HepG2 (cell line): ENCODE measurements at regions not wholly inside any gene's neighbourhood (a gene's known extent, or its start where the extent isn't known, plus 50 kb on each side); places are given as distances from the start of the nearest gene placed in this dataset.
A peak's percentile ranks its signal among the peaks of the same experiment; 100 is the strongest.

Source experiments
- ATAC-seq: fragments of 200-7000 bp; cut with Tn5 transposase; 3 replicates; pipeline ENCODE4 v1.9.1; 2020; ENCODE audit warnings: mild to moderate bottlenecking, moderate library complexity
- BruUV-seq: library from RNA; stranded (reverse); fragments of 400-500 nt; replicated peaks from 2 replicates; lab custom pipeline; 2021; lab: Mats Ljungman, UMichigan
- CTCF ChIA-PET: fragments of 300-600 bp; formaldehyde crosslinking; extraction: SDS; loops from one replicate; lab custom pipeline; 2021; ENCODE audit warnings: low total read pairs, inconsistent platforms, low intra/inter-chr PET ratio; lab: Yijun Ruan, JAX
- POLR2A ChIA-PET: fragments of 350-600 bp; sonication (Branson Sonifier 250); formaldehyde crosslinking; loops from one replicate; lab custom pipeline; 2020; ENCODE audit warnings: antibody characterized with exemption, inconsistent platforms; lab: Yijun Ruan, JAX
- DNase-seq: peaks from one replicate; pipeline ENCODE4 v3.0.0-alpha.2; 2015; ENCODE audit warnings: low spot score
- FAIRE-seq: peaks from 3 replicates; lab custom pipeline; 2011; peaks lifted over from hg19 to GRCh38; lab: Jason Lieb, UNC
- H2AFZ ChIP-seq: one replicate; pipeline ENCODE4 v1.6.1; 2011; ENCODE audit warnings: low read length, inconsistent platforms
- H3K27ac ChIP-seq: fragments of 300-600 bp; 3 replicates; pipeline ENCODE4 v1.8.0; 2011; ENCODE audit warnings: mixed run types, mild to moderate bottlenecking, mixed read lengths, low read length, inconsistent platforms; ENCODE audit not compliant: insufficient read depth; ENCODE audit errors: extremely low read length
- H3K27me3 ChIP-seq, 2 experiments: fragments of 200-600 bp in 1 of 2; 2 replicates in 1 of 2; 3 replicates in 1 of 2; pipeline versions ENCODE4 v1.6.0 to v1.8.0; 2011; ENCODE audit warnings: low read length in 2 of 2, mild to moderate bottlenecking in 2 of 2, moderate library complexity in 2 of 2, inconsistent platforms in 1 of 2; ENCODE audit not compliant: insufficient read depth in 2 of 2, control insufficient read depth in 1 of 2
- H3K36me3 ChIP-seq, 2 experiments: fragments of 200-600 bp in 1 of 2; replicated peaks in 1 of 2; 2 replicates in 1 of 2; 3 replicates in 1 of 2; pipeline versions ENCODE4 v1.5.1 to v1.8.0; 2011; ENCODE audit warnings: low read length in 2 of 2, inconsistent platforms in 1 of 2; ENCODE audit not compliant: insufficient read depth in 2 of 2, control insufficient read depth in 1 of 2
- H3K4me1 ChIP-seq: 2 replicates; pipeline ENCODE4 v1.5.1; 2012; ENCODE audit warnings: low read length, inconsistent platforms; ENCODE audit not compliant: insufficient read depth
- H3K4me2 ChIP-seq: 2 replicates; pipeline ENCODE4 v1.6.0; 2011; ENCODE audit warnings: low read depth, low read length, inconsistent platforms
- H3K4me3 ChIP-seq, 3 experiments: fragments of 200-600 bp in 1 of 3; sonication (generic), shearing (Covaris generic) in 1 of 3; replicated peaks in 1 of 3; 2 replicates each; pipeline ENCODE4 v1.5.1; 2011 to 2016; ENCODE audit warnings: low read length in 3 of 3, inconsistent platforms in 2 of 3, low read depth in 2 of 3, mild to moderate bottlenecking in 2 of 3, control low read depth in 1 of 3, mixed read lengths in 1 of 3; ENCODE audit not compliant: insufficient read depth in 1 of 3
- H3K79me2 ChIP-seq: one replicate; pipeline ENCODE4 v1.6.1; 2011; ENCODE audit warnings: low read length, inconsistent platforms; ENCODE audit not compliant: insufficient read depth
- H3K9ac ChIP-seq: 2 replicates; pipeline ENCODE4 v1.6.0; 2011; ENCODE audit warnings: mild to moderate bottlenecking, low read depth, low read length, inconsistent platforms; ENCODE audit not compliant: insufficient read depth
- H3K9me3 ChIP-seq: 2 replicates; pipeline ENCODE4 v1.5.1; 2012; ENCODE audit warnings: mild to moderate bottlenecking, low read length
- H4K20me1 ChIP-seq: 2 replicates; pipeline ENCODE4 v1.6.0; 2011; ENCODE audit warnings: inconsistent platforms, mild to moderate bottlenecking, low read length, moderate library complexity; ENCODE audit not compliant: insufficient read depth
- CREBL2 ChIP-seq: sonication (generic); formaldehyde crosslinking; IDR thresholded peaks from 2 replicates; pipeline ENCODE4 v1.8.1; 2023; ENCODE audit warnings: missing genetic modification reagents, mild to moderate bottlenecking, borderline replicate concordance
- DDIT3 ChIP-seq: sonication (generic); formaldehyde crosslinking; IDR thresholded peaks from 2 replicates; pipeline ENCODE4 v1.4.0; 2020; ENCODE audit warnings: mild to moderate bottlenecking, missing genetic modification reagents
- GLMP ChIP-seq: sonication (generic); formaldehyde crosslinking; IDR thresholded peaks from 2 replicates; pipeline ENCODE4 v1.9.0; 2021; ENCODE audit warnings: missing genetic modification reagents, mild to moderate bottlenecking, borderline replicate concordance
- MAFK ChIP-seq, 2 experiments: IDR thresholded peaks in 1 of 2; conservative IDR thresholded peaks in 1 of 2; 2 replicates each; pipeline ENCODE4 v1.6.1; 2011; ENCODE audit warnings: improper control_type of control experiment in 2 of 2, low read length in 2 of 2
- NFE2L2 ChIP-seq: fragments of 150-350 bp; IDR thresholded peaks from 2 replicates; pipeline ENCODE4 v1.6.1; 2014; ENCODE audit warnings: low read length
- RARG ChIP-seq: sonication (generic); formaldehyde crosslinking; IDR thresholded peaks from 2 replicates; pipeline ENCODE4 v1.4.0; 2020; ENCODE audit warnings: low read depth, mild to moderate bottlenecking, missing genetic modification reagents
- SP4 ChIP-seq: sonication (generic); formaldehyde crosslinking; IDR thresholded peaks from 2 replicates; pipeline ENCODE4 v1.8.1; 2023; ENCODE audit warnings: mild to moderate bottlenecking, missing genetic modification reagents
- ZBTB38 ChIP-seq: sonication (generic); formaldehyde crosslinking; IDR thresholded peaks from 2 replicates; pipeline ENCODE4 v1.5.1; 2020; ENCODE audit warnings: mild to moderate bottlenecking, missing genetic modification reagents
- ZC3H4 ChIP-seq: sonication (generic); formaldehyde crosslinking; IDR thresholded peaks from 2 replicates; pipeline ENCODE4 v1.4.0; 2020; ENCODE audit warnings: missing genetic modification reagents, borderline replicate concordance
- ZNF225 ChIP-seq: sonication (generic); formaldehyde crosslinking; IDR thresholded peaks from 2 replicates; pipeline ENCODE4 v1.4.0; 2020; ENCODE audit warnings: mild to moderate bottlenecking, missing genetic modification reagents
- ZNF276 ChIP-seq: sonication (generic); formaldehyde crosslinking; IDR thresholded peaks from 2 replicates; pipeline ENCODE4 v1.4.0; 2020; ENCODE audit warnings: mild to moderate bottlenecking, low read depth, missing genetic modification reagents
- ZNF563 ChIP-seq: sonication (generic); formaldehyde crosslinking; IDR thresholded peaks from 2 replicates; pipeline ENCODE4 v1.8.0; 2022; ENCODE audit warnings: mild to moderate bottlenecking, moderate library complexity, missing genetic modification reagents
- ZNF660 ChIP-seq: sonication (generic); formaldehyde crosslinking; IDR thresholded peaks from 2 replicates; pipeline ENCODE4 v1.5.1; 2020; ENCODE audit warnings: mild to moderate bottlenecking, low read depth, missing genetic modification reagents, borderline replicate concordance
- ZNF670 ChIP-seq: sonication (generic); formaldehyde crosslinking; IDR thresholded peaks from 2 replicates; pipeline ENCODE4 v1.8.0; 2022; ENCODE audit warnings: mild to moderate bottlenecking, missing genetic modification reagents, borderline replicate concordance
- WGBS: methylation state at CpG from one replicate; pipeline ENCODE4 v1.1.6; 2017; ENCODE audit warnings: low lambda C conversion rate; 5-methylcytosine and 5-hydroxymethylcytosine counted together
- in situ Hi-C: cut with HindIII; loops from 2 replicates; pipeline ENCODE4 v1.10.0; 2017; ENCODE audit warnings: low pct_unique_long_range_greater_than_20kb; ENCODE audit not compliant: extremely low pct_ligation_motif_present
- intact Hi-C: fragments of 100-400 bp; cut with micrococcal nuclease; formaldehyde crosslinking; loops from one replicate; pipeline ENCODE4 v1.10.0; 2022; ENCODE audit not compliant: unreplicated experiment

GRCh38 chr1:112093372-112093694 is 103.9 kb upstream of the KCND3 start (continued):
- TF ChIP-seq RARG (CRISPR knock-in tag): no peak
- TF ChIP-seq ZNF660: no peak

GRCh38 chr1:112099979-112100378 is 110.5 kb upstream of the KCND3 start:
- H3K4me3 ChIP-seq: no peak overlapping the region
- H3K79me2 ChIP-seq: no peaks in the 10 kb centered on the region
- DNase-seq (no peak), ATAC-seq (no peak), FAIRE-seq (no peak)
- CTCF ChIA-PET: no interaction called here
- WGBS: 12% methylated on average over 2 of the region's 2 CpGs
- peak; percentile 53 to 54 for TF ChIP-seq MAFK (conservative IDR thresholded peaks at IDR 0.05 in 1 of 2, IDR thresholded peaks at IDR 0.05 in 1 of 2; ENCODE audit: low read length in 2 of 2)
- peak; percentile 72 for TF ChIP-seq NFE2L2
- TF ChIP-seq ZNF670: no peak
- no peak for TF ChIP-seq ZC3H4 (CRISPR knock-in tag)
- H3K4me1 ChIP-seq: no peaks in the 10 kb centered on the region
- in situ Hi-C loops (no loop called here), intact Hi-C loops (no loop called here)
- H2AFZ ChIP-seq: no peak overlapping the region
- POLR2A ChIA-PET: no interaction called here
- no peak overlapping the region for H3K9ac ChIP-seq
- peaks cover 17% of the 10 kb centered on the region; the same call in 1 of the 2 replicates for H3K9me3 ChIP-seq
- no peak overlapping the region for H3K4me2 ChIP-seq
- H3K36me3 ChIP-seq: no peaks in the 10 kb centered on the region
- no TSS peak for BruUV-seq
- H3K27ac ChIP-seq: no peak overlapping the region
- no peaks in the 10 kb centered on the region for H4K20me1 ChIP-seq
- no peaks in the 10 kb centered on the region for H3K27me3 ChIP-seq

GRCh38 chr1:112105557-112105956 is 116.1 kb upstream of the KCND3 start:
- no peak overlapping the region for H3K4me2 ChIP-seq
- WGBS: 0% methylated on average over 1 of the region's 1 CpG
- no peaks in the 10 kb centered on the region for H3K4me1 ChIP-seq
- H3K27ac ChIP-seq: no peak overlapping the region
- intact Hi-C loops (no loop called here), in situ Hi-C loops (no loop called here)
- no peak overlapping the region for H3K4me3 ChIP-seq
- ChIA-PET POLR2A (no interaction called here), CTCF (no interaction called here)
- DNase-seq (no peak), FAIRE-seq (no peak), ATAC-seq (no peak)
- peaks cover 17% of the 10 kb centered on the region; the same call in 1 of the 2 replicates for H3K9me3 ChIP-seq
- no peak overlapping the region for H2AFZ ChIP-seq
- BruUV-seq: no TSS peak
- H4K20me1 ChIP-seq: no peaks in the 10 kb centered on the region
- H3K9ac ChIP-seq: no peak overlapping the region
- no peaks in the 10 kb centered on the region for H3K79me2 ChIP-seq
- TF ChIP-seq ZNF563 (CRISPR knock-in tag) (no peak), ZBTB38 (CRISPR knock-in tag) (no peak), SP4 (CRISPR knock-in tag) (no peak), ZNF225 (CRISPR knock-in tag) (no peak), DDIT3 (CRISPR knock-in tag) (no peak), CREBL2 (CRISPR knock-in tag) (no peak), ZNF276 (no peak), GLMP (CRISPR knock-in tag) (no peak)
- H3K27me3 ChIP-seq: no peaks in the 10 kb centered on the region
- no peaks in the 10 kb centered on the region for H3K36me3 ChIP-seq
